ENCODE measurements at regions not wholly inside any gene's neighbourhood (a gene's known extent, or its start where the extent isn't known, plus 50 kb on each side); places are given as distances from the start of the nearest gene placed in this dataset.

- 83 to 90% methylated on average over 1 to 7 of the region's 7 CpGs for WGBS, 2 donors
- Histone ChIP-seq H3K27ac (no peak overlapping the region), H3K4me3 (no peak overlapping the region), H3K9me3 (no peaks in the 10 kb centered on the region), H3K27me3 (no peaks in the 10 kb centered on the region), H3K36me3 (no peaks in the 10 kb centered on the region), H3K4me1 (no peaks in the 10 kb centered on the region)
- TF ChIP-seq POLR2A (IDR thresholded peaks at IDR 0.05) (no peak), CTCF (IDR thresholded peaks at IDR 0.05) (no peak)
- DNase-seq: no peak
- intact Hi-C loops (cut with DNase I): no loop called here
Measured at GRCh38 chr10:128512767-128513166, 386.5 kb upstream of the MKI67 start.

GRCh38 chr10:128514536-128514935 is 388.3 kb upstream of the MKI67 start:
- intact Hi-C loops (cut with DNase I): no loop called here
- no peak for DNase-seq
- 66 to 72% methylated on average over 6 of the region's 6 CpGs for WGBS, 2 donors

GRCh38 chr10:128516180-128516579 is 390.0 kb upstream of the MKI67 start:
- Histone ChIP-seq H3K36me3 (no peaks in the 10 kb centered on the region), H3K27me3 (peaks cover 0 to 9% (median 0%) of the 10 kb centered on the region in 4 donors), H3K4me1 (no peaks in the 10 kb centered on the region), H3K9me3 (peaks cover 0 to 7% (median 0%) of the 10 kb centered on the region in 3 donors), H3K27ac (no peak overlapping the region), H3K4me3 (no peak overlapping the region)
- TF ChIP-seq POLR2A (IDR thresholded peaks at IDR 0.05): no peak
- no peak for TF ChIP-seq CTCF (IDR thresholded peaks at IDR 0.05)
- 54 to 78% methylated on average over 3 of the region's 3 CpGs for WGBS, 2 donors
- intact Hi-C loops (cut with DNase I): no loop called here
- DNase-seq: no peak

More at GRCh38 chr10:128514536-128514935, 388.3 kb upstream of the MKI67 start:
- no peaks in the 10 kb centered on the region for H3K36me3 ChIP-seq
- H3K27me3 ChIP-seq: no peaks in the 10 kb centered on the region
- no peak overlapping the region for H3K27ac ChIP-seq
- H3K9me3 ChIP-seq: no peaks in the 10 kb centered on the region
- TF ChIP-seq CTCF (IDR thresholded peaks at IDR 0.05) (no peak), POLR2A (IDR thresholded peaks at IDR 0.05) (no peak)
- no peaks in the 10 kb centered on the region for H3K4me1 ChIP-seq
- no peak overlapping the region for H3K4me3 ChIP-seq

GRCh38 chr10:128517167-128517566 is 390.9 kb upstream of the MKI67 start:
- no peak for DNase-seq
- 56 to 66% methylated on average over 6 to 11 of the region's 11 CpGs for WGBS, 2 donors
- intact Hi-C loops (cut with DNase I): no loop called here

GRCh38 chr10:128518000-128518399 is 391.8 kb upstream of the MKI67 start:
- WGBS, 2 donors: 64 to 70% methylated on average over 9 to 10 of the region's 11 CpGs
- intact Hi-C loops (cut with DNase I): no loop called here
- Histone ChIP-seq H3K27me3 (peaks cover 0 to 15% (median 0%) of the 10 kb centered on the region in 4 donors), H3K27ac (no peak overlapping the region), H3K4me1 (no peaks in the 10 kb centered on the region), H3K9me3 (peaks cover 0 to 14% (median 0%) of the 10 kb centered on the region in 3 donors), H3K36me3 (no peaks in the 10 kb centered on the region), H3K4me3 (no peak overlapping the region)
- no peak for DNase-seq
- TF ChIP-seq POLR2A (IDR thresholded peaks at IDR 0.05) (no peak), CTCF (IDR thresholded peaks at IDR 0.05) (no peak)

More at GRCh38 chr10:128517167-128517566, 390.9 kb upstream of the MKI67 start:
- peaks cover 0 to 9% (median 0%) of the 10 kb centered on the region in 4 donors for H3K27me3 ChIP-seq
- no peaks in the 10 kb centered on the region for H3K4me1 ChIP-seq
- peaks cover 0 to 9% (median 0%) of the 10 kb centered on the region in 3 donors for H3K9me3 ChIP-seq
- H3K36me3 ChIP-seq: no peaks in the 10 kb centered on the region
- H3K4me3 ChIP-seq: no peak overlapping the region
- TF ChIP-seq CTCF (IDR thresholded peaks at IDR 0.05) (no peak), POLR2A (IDR thresholded peaks at IDR 0.05) (no peak)
- no peak overlapping the region for H3K27ac ChIP-seq
